GM18870 (cell line): ENCODE measurements at regions not wholly inside any gene's neighbourhood (a gene's known extent, or its start where the extent isn't known, plus 50 kb on each side); places are given as distances from the start of the nearest gene placed in this dataset.
A peak's percentile ranks its signal among the peaks of the same experiment; 100 is the strongest.
"Not testable (repeated sequence)": the region's sequence is repeated elsewhere in the genome, so short reads cannot be mapped to it uniquely, and the experiment has no call there.

Experiments
- ATAC-seq: cut with Tn5 transposase; IDR thresholded peaks from one replicate; pipeline ENCODE4 v1.9.1; 2021; ENCODE audit warnings: moderate library complexity; ENCODE audit not compliant: unreplicated experiment

GRCh38 chr3:177795216-177795615, 597.9 kb upstream of the TBL1XR1 start:
- ATAC-seq = no peak

- ATAC-seq = no peak
Observed at GRCh38 chr3:177795859-177796258, 598.6 kb upstream of the TBL1XR1 start.

- not testable (repeated sequence) for ATAC-seq
Observed at GRCh38 chr3:177800147-177800546, 602.9 kb upstream of the TBL1XR1 start.

GRCh38 chr3:177800561-177800960, 603.3 kb upstream of the TBL1XR1 start:
- ATAC-seq = no peak

GRCh38 chr3:177802151-177802900, 605.0 kb upstream of the TBL1XR1 start:
- no peak for ATAC-seq

- ATAC-seq = no peak
Observed at GRCh38 chr3:177803500-177803899, 606.2 kb upstream of the TBL1XR1 start.

GRCh38 chr3:177804032-177804431, 606.8 kb upstream of the TBL1XR1 start:
- no peak for ATAC-seq

- no peak for ATAC-seq
Observed at GRCh38 chr3:177804646-177805045, 607.4 kb upstream of the TBL1XR1 start.

GRCh38 chr3:177807150-177807875, 610.0 kb upstream of the TBL1XR1 start:
- ATAC-seq = no peak

- not testable (repeated sequence) for ATAC-seq
Observed at GRCh38 chr3:177808928-177809478, 611.7 kb upstream of the TBL1XR1 start.

- ATAC-seq = no peak
Observed at GRCh38 chr3:177810162-177810623, 612.9 kb upstream of the TBL1XR1 start.

- no peak for ATAC-seq
Observed at GRCh38 chr3:177811112-177811511, 613.8 kb upstream of the TBL1XR1 start.

- ATAC-seq = no peak
Observed at GRCh38 chr3:177811835-177812234, 614.6 kb upstream of the TBL1XR1 start.

GRCh38 chr3:177812492-177812891, 615.2 kb upstream of the TBL1XR1 start:
- no peak for ATAC-seq

- no peak for ATAC-seq
Observed at GRCh38 chr3:177813322-177813721, 616.0 kb upstream of the TBL1XR1 start.

- ATAC-seq = no peak
Observed at GRCh38 chr3:177816667-177817208, 619.5 kb upstream of the TBL1XR1 start.

- ATAC-seq = no peak
Observed at GRCh38 chr3:177817751-177818150, 620.5 kb upstream of the TBL1XR1 start.

GRCh38 chr3:177818712-177819240, 621.5 kb upstream of the TBL1XR1 start:
- no peak for ATAC-seq

- peak; percentile 92 for ATAC-seq
Observed at GRCh38 chr3:177820683-177821316, 623.5 kb upstream of the TBL1XR1 start.

- ATAC-seq = no peak
Observed at GRCh38 chr3:177822681-177823096, 625.4 kb upstream of the TBL1XR1 start.

GRCh38 chr3:177823701-177824189, 626.5 kb upstream of the TBL1XR1 start:
- no peak for ATAC-seq
